Astrocyte of the cerebellum (primary cell): ENCODE measurements at regions not wholly inside any gene's neighbourhood (a gene's known extent, or its start where the extent isn't known, plus 50 kb on each side); places are given as distances from the start of the nearest gene placed in this dataset.

Source experiments
- DNase-seq: peaks from one replicate; pipeline ENCODE4 v3.0.0-alpha.2; 2011; ENCODE audit warnings: low read depth
- H3K4me3 ChIP-seq: 2 replicates; pipeline ENCODE4 v1.5.1; 2011; ENCODE audit warnings: mild to moderate bottlenecking, low read depth, low read length, moderate library complexity
- CTCF ChIP-seq: IDR thresholded peaks from 2 replicates; pipeline ENCODE4 v1.5.1; 2012; ENCODE audit warnings: low read length, low read depth, moderate library complexity, mild to moderate bottlenecking; ENCODE audit errors: missing control alignments
- in situ Hi-C: cut with HindIII; loops from 2 replicates; pipeline ENCODE4 v1.10.0; 2017; ENCODE audit warnings: low sequenced_read_pairs

- DNase-seq, result no peak
- no peak overlapping the region for H3K4me3 ChIP-seq
- in situ Hi-C loops, result no loop called here
- no peak for TF ChIP-seq CTCF
Observed at GRCh38 chr13:31867709-31868108, 128.4 kb downstream of the RXFP2 start.

- in situ Hi-C loops, result no loop called here
- no peak for DNase-seq
- no peak overlapping the region for H3K4me3 ChIP-seq
- TF ChIP-seq CTCF, result no peak
Observed at GRCh38 chr13:31869582-31869981, 130.3 kb downstream of the RXFP2 start.

- no peak overlapping the region for H3K4me3 ChIP-seq
- DNase-seq, result no peak
- TF ChIP-seq CTCF, result no peak
- in situ Hi-C loops, result no loop called here
Observed at GRCh38 chr13:31870511-31870910, 131.2 kb downstream of the RXFP2 start.

- DNase-seq, result no peak
- H3K4me3 ChIP-seq, result no peak overlapping the region
- TF ChIP-seq CTCF, result no peak
- in situ Hi-C loops, result no loop called here
Observed at GRCh38 chr13:31873145-31873544, 133.8 kb downstream of the RXFP2 start.

- no peak overlapping the region for H3K4me3 ChIP-seq
- in situ Hi-C loops, result no loop called here
- no peak for TF ChIP-seq CTCF
- DNase-seq, result no peak
Observed at GRCh38 chr13:31875134-31875533, 135.8 kb downstream of the RXFP2 start.

GRCh38 chr13:31878052-31878451 lies 138.7 kb downstream of the RXFP2 start:
- H3K4me3 ChIP-seq, result no peak overlapping the region
- DNase-seq, result no peak
- no peak for TF ChIP-seq CTCF
- in situ Hi-C loops, result no loop called here

GRCh38 chr13:31878495-31878894 lies 139.2 kb downstream of the RXFP2 start:
- in situ Hi-C loops, result no loop called here
- no peak overlapping the region for H3K4me3 ChIP-seq
- no peak for TF ChIP-seq CTCF
- DNase-seq, result no peak
